ENCODE measurements at regions not wholly inside any gene's neighbourhood (a gene's known extent, or its start where the extent isn't known, plus 50 kb on each side); places are given as distances from the start of the nearest gene placed in this dataset.

GRCh38 chr14:51392416-51392815 is 152.4 kb downstream of the TMX1 start:
- peaks cover 13% of the 10 kb centered on the region for H3K27me3 Mint-ChIP-seq
- H3K27ac Mint-ChIP-seq = no peak overlapping the region
- no peaks in the 10 kb centered on the region for H3K36me3 Mint-ChIP-seq
- ATAC-seq (ENCODE audit: low read depth in 2 of 2) (no peak), DNase-seq (no peak)
- H3K4me1 Mint-ChIP-seq = no peaks in the 10 kb centered on the region
- H3K9me3 ChIP-seq (ENCODE audit: control insufficient read depth in 2 of 2, low read length in 2 of 2) = no peaks in the 10 kb centered on the region
- H3K27ac ChIP-seq (ENCODE audit: insufficient read depth, low read length, poor library complexity, severe bottlenecking) = no peak overlapping the region
- no peaks in the 10 kb centered on the region for H3K4me1 ChIP-seq (ENCODE audit: control insufficient read depth, insufficient read depth, low read length, poor library complexity, severe bottlenecking)
- no peak overlapping the region for H3K4me3 ChIP-seq (ENCODE audit: low read depth, low read length)
- peaks cover 5% of the 10 kb centered on the region for H3K27me3 ChIP-seq (ENCODE audit: control insufficient read depth, insufficient read depth, low read length)
- no peak overlapping the region for H3K4me3 Mint-ChIP-seq
- H3K9me3 Mint-ChIP-seq = peaks cover 0 to 2% (median 0%) of the 10 kb centered on the region in 7 donors
- no peaks in the 10 kb centered on the region for H3K36me3 ChIP-seq (ENCODE audit: control insufficient read depth, insufficient read depth, low read length)

- DNase-seq = no peak
- Mint-ChIP-seq H3K27ac (no peak overlapping the region), H3K4me3 (no peak overlapping the region), H3K4me1 (no peaks in the 10 kb centered on the region), H3K36me3 (no peaks in the 10 kb centered on the region), H3K9me3 (peaks cover 0 to 2% (median 0%) of the 10 kb centered on the region in 7 donors), H3K27me3 (peaks cover 9% of the 10 kb centered on the region)
- Histone ChIP-seq H3K36me3 (ENCODE audit: control insufficient read depth, insufficient read depth, low read length) (no peaks in the 10 kb centered on the region), H3K4me3 (ENCODE audit: low read depth, low read length) (no peak overlapping the region), H3K27ac (ENCODE audit: insufficient read depth, low read length, poor library complexity, severe bottlenecking) (no peak overlapping the region), H3K9me3 (ENCODE audit: control insufficient read depth in 2 of 2, low read length in 2 of 2) (no peaks in the 10 kb centered on the region), H3K4me1 (ENCODE audit: control insufficient read depth, insufficient read depth, low read length, poor library complexity, severe bottlenecking) (no peaks in the 10 kb centered on the region), H3K27me3 (ENCODE audit: control insufficient read depth, insufficient read depth, low read length) (peaks cover 5% of the 10 kb centered on the region)
- ATAC-seq (ENCODE audit: low read depth in 2 of 2) = no peak
Measured at GRCh38 chr14:51394384-51394783, 154.3 kb downstream of the TMX1 start.

GRCh38 chr14:51394804-51395203 is 154.8 kb downstream of the TMX1 start:
- H3K9me3 Mint-ChIP-seq = peaks cover 0 to 2% (median 0%) of the 10 kb centered on the region in 7 donors
- H3K27me3 ChIP-seq (ENCODE audit: control insufficient read depth, insufficient read depth, low read length) = peaks cover 5% of the 10 kb centered on the region
- H3K27me3 Mint-ChIP-seq = peaks cover 9% of the 10 kb centered on the region
- H3K36me3 Mint-ChIP-seq = no peaks in the 10 kb centered on the region
- no peaks in the 10 kb centered on the region for H3K9me3 ChIP-seq (ENCODE audit: control insufficient read depth in 2 of 2, low read length in 2 of 2)
- no peak overlapping the region for H3K4me3 Mint-ChIP-seq
- no peak for DNase-seq
- no peak overlapping the region for H3K27ac ChIP-seq (ENCODE audit: insufficient read depth, low read length, poor library complexity, severe bottlenecking)
- H3K4me1 Mint-ChIP-seq = no peaks in the 10 kb centered on the region
- ATAC-seq (ENCODE audit: low read depth in 2 of 2) = no peak
- H3K4me1 ChIP-seq (ENCODE audit: control insufficient read depth, insufficient read depth, low read length, poor library complexity, severe bottlenecking) = no peaks in the 10 kb centered on the region
- H3K36me3 ChIP-seq (ENCODE audit: control insufficient read depth, insufficient read depth, low read length) = no peaks in the 10 kb centered on the region
- H3K4me3 ChIP-seq (ENCODE audit: low read depth, low read length) = no peak overlapping the region
- H3K27ac Mint-ChIP-seq = no peak overlapping the region

- no peak for ATAC-seq (ENCODE audit: low read depth in 2 of 2)
- no peaks in the 10 kb centered on the region for H3K4me1 ChIP-seq (ENCODE audit: control insufficient read depth, insufficient read depth, low read length, poor library complexity, severe bottlenecking)
- H3K9me3 ChIP-seq (ENCODE audit: control insufficient read depth in 2 of 2, low read length in 2 of 2) = no peaks in the 10 kb centered on the region
- Mint-ChIP-seq H3K9me3 (peaks cover 0 to 2% (median 0%) of the 10 kb centered on the region in 7 donors), H3K36me3 (no peaks in the 10 kb centered on the region), H3K4me3 (no peak overlapping the region), H3K27me3 (peaks cover 14% of the 10 kb centered on the region), H3K4me1 (no peaks in the 10 kb centered on the region), H3K27ac (no peak overlapping the region)
- no peak overlapping the region for H3K27ac ChIP-seq (ENCODE audit: insufficient read depth, low read length, poor library complexity, severe bottlenecking)
- DNase-seq = no peak
- no peaks in the 10 kb centered on the region for H3K36me3 ChIP-seq (ENCODE audit: control insufficient read depth, insufficient read depth, low read length)
- H3K4me3 ChIP-seq (ENCODE audit: low read depth, low read length) = no peak overlapping the region
- H3K27me3 ChIP-seq (ENCODE audit: control insufficient read depth, insufficient read depth, low read length) = peaks cover 5% of the 10 kb centered on the region
Measured at GRCh38 chr14:51395361-51395849, 155.4 kb downstream of the TMX1 start.

- H3K9me3 Mint-ChIP-seq = peaks cover 0 to 1% (median 0%) of the 10 kb centered on the region in 7 donors
- Histone ChIP-seq H3K4me1 (ENCODE audit: control insufficient read depth, insufficient read depth, low read length, poor library complexity, severe bottlenecking) (no peaks in the 10 kb centered on the region), H3K36me3 (ENCODE audit: control insufficient read depth, insufficient read depth, low read length) (no peaks in the 10 kb centered on the region), H3K27ac (ENCODE audit: insufficient read depth, low read length, poor library complexity, severe bottlenecking) (no peak overlapping the region), H3K9me3 (ENCODE audit: control insufficient read depth in 2 of 2, low read length in 2 of 2) (no peaks in the 10 kb centered on the region), H3K4me3 (ENCODE audit: low read depth, low read length) (no peak overlapping the region), H3K27me3 (ENCODE audit: control insufficient read depth, insufficient read depth, low read length) (peaks cover 6% of the 10 kb centered on the region)
- H3K27me3 Mint-ChIP-seq = peaks cover 14% of the 10 kb centered on the region
- ATAC-seq (ENCODE audit: low read depth in 2 of 2) = no peak
- H3K4me1 Mint-ChIP-seq = no peaks in the 10 kb centered on the region
- H3K36me3 Mint-ChIP-seq = no peaks in the 10 kb centered on the region
- no peak overlapping the region for H3K4me3 Mint-ChIP-seq
- DNase-seq = no peak
- H3K27ac Mint-ChIP-seq = no peak overlapping the region
Measured at GRCh38 chr14:51396222-51396815, 156.3 kb downstream of the TMX1 start.

- Histone ChIP-seq H3K27ac (ENCODE audit: insufficient read depth, low read length, poor library complexity, severe bottlenecking) (no peak overlapping the region), H3K9me3 (ENCODE audit: control insufficient read depth in 2 of 2, low read length in 2 of 2) (no peaks in the 10 kb centered on the region), H3K4me3 (ENCODE audit: low read depth, low read length) (no peak overlapping the region), H3K27me3 (ENCODE audit: control insufficient read depth, insufficient read depth, low read length) (peaks cover 8% of the 10 kb centered on the region), H3K4me1 (ENCODE audit: control insufficient read depth, insufficient read depth, low read length, poor library complexity, severe bottlenecking) (no peaks in the 10 kb centered on the region), H3K36me3 (ENCODE audit: control insufficient read depth, insufficient read depth, low read length) (no peaks in the 10 kb centered on the region)
- peaks cover 0 to 1% (median 0%) of the 10 kb centered on the region in 7 donors for H3K9me3 Mint-ChIP-seq
- H3K36me3 Mint-ChIP-seq = no peaks in the 10 kb centered on the region
- ATAC-seq (ENCODE audit: low read depth in 2 of 2) = no peak
- peaks cover 14% of the 10 kb centered on the region for H3K27me3 Mint-ChIP-seq
- no peak overlapping the region for H3K27ac Mint-ChIP-seq
- no peak overlapping the region for H3K4me3 Mint-ChIP-seq
- DNase-seq = no peak
- H3K4me1 Mint-ChIP-seq = no peaks in the 10 kb centered on the region
Measured at GRCh38 chr14:51398898-51399297, 158.9 kb downstream of the TMX1 start.

GRCh38 chr14:51400139-51400538 is 160.1 kb downstream of the TMX1 start:
- H3K36me3 ChIP-seq (ENCODE audit: control insufficient read depth, insufficient read depth, low read length) = no peaks in the 10 kb centered on the region
- no peaks in the 10 kb centered on the region for H3K4me1 ChIP-seq (ENCODE audit: control insufficient read depth, insufficient read depth, low read length, poor library complexity, severe bottlenecking)
- DNase-seq (no peak), ATAC-seq (ENCODE audit: low read depth in 2 of 2) (no peak)
- Mint-ChIP-seq H3K36me3 (no peaks in the 10 kb centered on the region), H3K27me3 (peaks cover 11% of the 10 kb centered on the region), H3K4me1 (no peaks in the 10 kb centered on the region), H3K4me3 (no peak overlapping the region), H3K27ac (no peak overlapping the region), H3K9me3 (peaks cover 0 to 1% (median 0%) of the 10 kb centered on the region in 7 donors)
- H3K27me3 ChIP-seq (ENCODE audit: control insufficient read depth, insufficient read depth, low read length) = peaks cover 8% of the 10 kb centered on the region
- no peaks in the 10 kb centered on the region for H3K9me3 ChIP-seq (ENCODE audit: control insufficient read depth in 2 of 2, low read length in 2 of 2)
- no peak overlapping the region for H3K27ac ChIP-seq (ENCODE audit: insufficient read depth, low read length, poor library complexity, severe bottlenecking)
- no peak overlapping the region for H3K4me3 ChIP-seq (ENCODE audit: low read depth, low read length)

GRCh38 chr14:51401272-51401671 is 161.2 kb downstream of the TMX1 start:
- Histone ChIP-seq H3K4me3 (ENCODE audit: low read depth, low read length) (no peak overlapping the region), H3K4me1 (ENCODE audit: control insufficient read depth, insufficient read depth, low read length, poor library complexity, severe bottlenecking) (no peaks in the 10 kb centered on the region), H3K27me3 (ENCODE audit: control insufficient read depth, insufficient read depth, low read length) (peaks cover 8% of the 10 kb centered on the region), H3K27ac (ENCODE audit: insufficient read depth, low read length, poor library complexity, severe bottlenecking) (no peak overlapping the region), H3K9me3 (ENCODE audit: control insufficient read depth in 2 of 2, low read length in 2 of 2) (no peaks in the 10 kb centered on the region), H3K36me3 (ENCODE audit: control insufficient read depth, insufficient read depth, low read length) (no peaks in the 10 kb centered on the region)
- no peak overlapping the region for H3K4me3 Mint-ChIP-seq
- H3K27ac Mint-ChIP-seq = no peak overlapping the region
- H3K9me3 Mint-ChIP-seq = peaks cover 0 to 5% (median 0%) of the 10 kb centered on the region in 7 donors
- no peaks in the 10 kb centered on the region for H3K4me1 Mint-ChIP-seq
- no peaks in the 10 kb centered on the region for H3K36me3 Mint-ChIP-seq
- H3K27me3 Mint-ChIP-seq = peaks cover 11% of the 10 kb centered on the region
- DNase-seq (no peak), ATAC-seq (ENCODE audit: low read depth in 2 of 2) (no peak)

All from CD4-positive, CD25-positive, alpha-beta regulatory T cell (primary cell).